ENCODE measurements at regions not wholly inside any gene's neighbourhood (a gene's known extent, or its start where the extent isn't known, plus 50 kb on each side); places are given as distances from the start of the nearest gene placed in this dataset.
A peak's percentile ranks its signal among the peaks of the same experiment; 100 is the strongest.
"Not testable (repeated sequence)": the region's sequence is repeated elsewhere in the genome, so short reads cannot be mapped to it uniquely, and the experiment has no call there.

DNA sequence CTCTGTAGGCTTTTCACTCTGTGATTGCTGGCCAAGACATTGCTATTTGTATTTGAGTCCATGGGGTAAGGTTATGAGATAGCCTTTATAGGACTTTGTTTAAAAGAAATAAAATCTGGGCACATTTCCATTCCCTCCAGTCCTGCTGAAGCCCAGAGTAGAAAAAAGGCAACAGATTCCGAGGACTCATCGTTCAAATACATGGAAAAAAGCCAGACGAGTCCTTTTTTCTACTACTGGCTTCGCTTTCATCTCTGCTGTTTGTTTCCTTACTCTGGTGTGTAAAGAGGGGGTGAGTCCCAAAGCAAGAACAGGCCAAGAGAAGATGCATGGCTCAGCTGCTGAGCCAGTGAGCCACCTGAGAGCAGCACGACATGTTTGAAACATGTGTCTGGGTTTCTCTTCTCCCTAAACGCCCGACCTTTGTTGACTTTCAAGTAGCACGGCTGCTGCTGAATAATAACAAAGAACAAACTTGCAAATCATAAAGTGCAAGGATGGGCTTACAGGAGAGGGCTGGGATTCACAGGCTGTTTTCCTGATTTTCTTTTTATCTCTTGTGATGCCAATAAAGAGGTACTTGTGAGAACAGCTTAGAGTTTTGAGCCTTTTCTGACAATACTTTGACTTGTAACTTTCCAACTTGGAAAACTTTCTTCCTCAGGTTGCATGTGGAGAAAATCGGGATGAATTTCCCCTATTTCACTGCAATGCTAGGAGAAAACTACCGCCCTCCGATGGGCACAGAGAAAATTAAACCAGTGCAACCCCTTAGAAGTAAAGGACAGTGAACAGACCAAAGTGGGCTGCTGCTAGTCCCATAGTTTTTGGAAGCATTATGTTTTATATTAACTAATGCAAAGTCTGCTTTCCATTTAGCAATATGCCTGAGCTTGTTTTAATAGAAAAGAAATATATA lies 195.2 kb upstream of the RAG2 start:
- no peak for DNase-seq

GRCh38 chr11:36791957-36792356 lies 193.9 kb upstream of the RAG2 start:
- no peak for DNase-seq

GRCh38 chr11:36790526-36790925 lies 192.5 kb upstream of the RAG2 start:
- DNase-seq: no peak

DNA sequence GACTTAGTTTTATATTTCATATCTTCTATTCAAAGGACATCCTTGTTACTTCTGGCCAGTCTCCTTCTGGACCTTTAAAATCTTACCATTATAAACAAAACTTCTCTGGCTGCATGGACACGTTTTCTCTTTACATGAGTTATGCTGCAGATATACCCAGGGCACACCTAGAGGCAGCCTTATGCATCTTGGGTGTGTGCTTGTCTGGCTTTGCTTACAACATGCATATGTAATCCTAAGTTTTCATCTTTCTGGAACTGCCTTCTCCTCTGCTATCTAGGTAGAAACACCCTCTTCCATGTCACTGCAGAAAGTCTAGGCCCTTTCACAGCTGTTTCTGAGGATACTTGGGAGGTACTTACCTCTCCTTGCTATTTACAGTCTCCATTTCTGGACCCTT lies 185.8 kb upstream of the RAG2 start:
- DNase-seq: no peak

DNA sequence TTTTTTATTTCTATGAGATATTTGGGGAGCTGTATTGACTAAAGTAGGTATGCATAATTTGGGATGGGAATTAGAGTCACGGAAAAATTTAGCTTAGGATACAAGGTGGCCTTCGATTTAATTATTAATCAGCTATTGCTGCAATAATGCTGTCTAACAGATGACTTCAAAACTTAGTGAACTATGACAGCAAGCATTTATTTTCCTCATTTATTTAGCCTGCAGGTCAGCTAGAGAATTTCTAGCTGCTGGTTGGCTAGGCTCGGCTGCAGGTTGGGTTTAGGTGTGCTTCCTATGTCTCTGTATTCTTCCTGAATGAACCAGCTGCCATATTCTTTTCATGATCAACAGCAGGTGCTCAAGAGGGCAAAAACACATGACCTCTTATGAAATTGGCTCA lies 181.8 kb upstream of the RAG2 start:
- no peak for DNase-seq

DNA sequence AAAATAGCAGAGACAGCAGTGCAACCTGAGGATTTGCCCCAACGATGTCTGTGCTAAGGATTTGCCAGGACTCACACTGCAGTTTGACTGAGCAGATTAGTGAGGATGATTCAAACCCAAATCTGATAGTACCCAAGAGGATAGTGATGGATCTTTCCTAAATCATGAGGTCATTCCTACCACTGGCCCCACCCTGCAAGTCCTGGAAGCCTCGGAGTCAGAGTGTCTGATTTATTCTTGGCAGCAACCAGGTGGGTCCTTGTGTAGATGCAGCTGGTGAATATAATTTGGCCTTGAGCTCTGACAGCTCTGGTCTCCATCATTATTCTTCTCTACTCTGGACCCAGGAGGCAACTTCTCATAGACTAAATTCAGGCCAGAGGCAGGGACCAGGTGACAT lies 179.3 kb upstream of the RAG2 start:
- no peak for DNase-seq

DNA sequence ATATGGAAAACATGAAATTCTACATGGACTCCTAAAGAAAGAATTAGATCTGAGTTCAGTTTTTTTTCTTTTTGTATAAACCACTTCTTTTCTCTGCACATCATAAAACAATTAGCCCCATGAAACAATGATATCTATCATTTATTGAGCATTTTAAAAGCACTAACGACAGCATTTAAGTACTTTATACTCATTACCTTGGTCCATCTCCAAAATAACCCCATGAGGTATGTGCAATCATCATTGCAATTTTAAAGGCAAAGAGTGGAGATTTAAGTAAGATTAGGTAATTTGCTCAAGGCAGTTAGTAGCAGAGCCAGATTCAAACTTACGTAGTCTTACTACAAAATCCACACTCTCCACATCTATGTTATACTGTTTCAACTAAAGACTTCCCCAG lies 177.7 kb upstream of the RAG2 start:
- no peak for DNase-seq

- DNase-seq: no peak
Measured at GRCh38 chr11:36775130-36775529, 177.1 kb upstream of the RAG2 start.

- DNase-seq: no peak
Measured at GRCh38 chr11:36774603-36775002, 176.6 kb upstream of the RAG2 start.

DNA sequence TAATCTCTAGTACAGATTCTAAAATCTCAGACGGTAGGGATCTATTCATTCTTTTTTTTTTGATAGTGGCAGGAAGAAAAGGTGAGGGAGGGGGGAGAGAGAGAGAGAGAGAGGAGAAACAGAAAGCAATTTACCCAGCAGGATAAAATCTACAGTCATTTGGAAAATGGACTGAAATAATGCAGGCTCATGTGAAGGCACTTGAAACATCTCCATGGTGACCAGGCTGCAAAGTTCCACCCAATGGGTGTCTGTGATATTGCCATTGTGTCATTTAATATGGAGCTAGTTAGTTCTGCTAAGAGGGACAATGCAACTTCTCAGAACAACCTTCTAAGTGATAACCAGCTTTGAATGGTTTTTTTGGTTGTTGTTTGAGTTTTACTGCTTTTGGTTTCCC lies 165.2 kb upstream of the RAG2 start:
- no peak for DNase-seq

DNA sequence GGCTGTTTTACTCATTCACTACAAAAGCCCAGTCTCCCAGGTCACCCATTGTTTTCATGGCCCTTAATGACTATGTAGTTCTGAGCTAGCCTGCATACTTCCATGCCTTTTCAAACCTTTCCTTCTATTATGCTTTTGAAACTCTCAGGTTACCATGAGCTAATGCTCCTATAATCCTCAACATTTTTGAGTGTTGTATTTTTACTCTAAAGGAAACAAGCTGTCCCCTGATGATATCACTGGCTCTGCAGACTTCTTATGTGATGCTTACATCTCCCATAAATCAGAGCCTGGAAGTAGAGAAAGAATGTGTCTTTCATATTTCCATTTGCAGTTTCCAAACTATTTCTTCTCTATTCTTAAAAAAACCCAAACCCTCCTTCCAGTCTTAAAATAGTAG lies 159.0 kb upstream of the RAG2 start:
- DNase-seq: no peak

DNA sequence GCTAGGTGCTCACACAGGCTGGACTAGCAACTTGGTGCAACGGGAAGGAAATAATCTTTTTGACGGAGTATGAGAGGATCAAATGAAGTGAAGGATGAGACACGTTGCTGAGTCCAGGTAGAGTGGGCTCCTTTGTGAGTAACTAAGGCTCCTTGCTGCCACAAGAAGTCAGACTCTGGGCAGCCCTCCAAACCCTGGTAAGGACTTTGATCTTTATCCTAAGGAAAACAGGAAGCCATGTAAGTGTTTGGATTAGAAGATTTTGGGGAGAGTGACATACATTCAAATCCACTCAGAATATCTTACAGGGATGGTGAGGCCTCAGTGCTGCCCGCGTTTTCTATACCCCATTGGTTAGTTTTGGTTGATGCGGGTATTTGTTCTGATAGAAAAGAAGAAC lies 155.9 kb upstream of the RAG2 start:
- no peak for DNase-seq

DNA sequence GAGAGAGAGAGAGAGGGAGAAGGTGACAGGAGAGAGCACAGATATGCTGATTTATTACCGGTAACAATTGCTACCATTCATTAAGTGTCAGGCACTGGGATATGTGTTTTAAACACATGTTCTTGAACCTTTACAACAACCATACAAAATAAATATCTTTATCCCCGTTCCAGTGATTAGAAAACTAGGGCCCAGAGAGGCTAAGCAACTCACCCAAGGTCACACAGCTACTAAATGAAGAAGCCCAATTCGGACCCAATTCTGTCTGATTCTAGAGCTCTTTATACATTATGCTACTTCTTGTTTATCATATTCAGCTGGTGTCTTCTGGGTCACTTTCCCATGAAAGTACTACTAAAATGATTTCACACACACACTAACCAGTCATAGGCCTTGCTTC lies 154.0 kb upstream of the RAG2 start:
- DNase-seq: no peak

DNA sequence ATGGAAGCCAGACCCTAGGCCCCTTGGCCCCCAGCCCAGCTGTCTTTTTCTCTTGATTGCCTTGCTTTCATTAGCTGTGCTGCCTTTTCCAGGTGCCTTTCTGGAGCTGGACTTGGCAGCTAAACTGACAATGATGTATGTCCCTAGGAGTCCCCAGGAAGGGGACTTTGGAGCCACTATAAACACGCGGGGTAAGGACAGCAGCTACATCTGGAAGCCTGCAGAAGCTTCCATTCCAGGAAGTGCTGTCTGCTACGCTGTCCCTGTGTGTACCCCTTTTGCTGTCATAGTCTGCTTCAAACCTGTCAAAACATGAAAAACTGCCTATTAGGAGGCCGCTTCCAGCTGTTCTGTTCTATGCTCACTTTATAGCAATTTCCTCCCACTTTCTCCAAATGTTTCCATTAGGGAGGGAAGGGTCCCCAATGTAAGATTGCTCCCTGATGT lies 153.3 kb upstream of the RAG2 start:
- no peak for DNase-seq

GRCh38 chr11:36750349-36750748 lies 152.3 kb upstream of the RAG2 start:
- DNase-seq: no peak

DNA sequence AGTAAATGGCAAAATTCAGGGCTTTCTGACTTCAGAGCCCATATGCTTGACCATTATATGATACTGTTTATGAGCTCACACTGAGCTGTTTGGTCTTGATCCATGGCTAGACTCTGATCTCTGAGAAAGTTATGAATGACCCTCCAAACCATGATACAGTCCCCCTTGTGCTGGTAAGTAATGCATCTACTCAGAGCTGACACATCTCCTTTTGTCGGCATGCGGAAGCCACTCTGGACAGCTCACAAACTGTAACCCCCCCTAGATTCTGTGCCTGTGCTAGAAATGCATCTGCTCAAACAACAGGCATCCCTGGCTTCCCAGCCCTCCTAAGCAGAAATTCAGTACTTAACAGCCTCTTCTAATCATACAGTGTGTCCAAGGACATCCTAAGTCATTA lies 150.8 kb upstream of the RAG2 start:
- no peak for DNase-seq

DNA sequence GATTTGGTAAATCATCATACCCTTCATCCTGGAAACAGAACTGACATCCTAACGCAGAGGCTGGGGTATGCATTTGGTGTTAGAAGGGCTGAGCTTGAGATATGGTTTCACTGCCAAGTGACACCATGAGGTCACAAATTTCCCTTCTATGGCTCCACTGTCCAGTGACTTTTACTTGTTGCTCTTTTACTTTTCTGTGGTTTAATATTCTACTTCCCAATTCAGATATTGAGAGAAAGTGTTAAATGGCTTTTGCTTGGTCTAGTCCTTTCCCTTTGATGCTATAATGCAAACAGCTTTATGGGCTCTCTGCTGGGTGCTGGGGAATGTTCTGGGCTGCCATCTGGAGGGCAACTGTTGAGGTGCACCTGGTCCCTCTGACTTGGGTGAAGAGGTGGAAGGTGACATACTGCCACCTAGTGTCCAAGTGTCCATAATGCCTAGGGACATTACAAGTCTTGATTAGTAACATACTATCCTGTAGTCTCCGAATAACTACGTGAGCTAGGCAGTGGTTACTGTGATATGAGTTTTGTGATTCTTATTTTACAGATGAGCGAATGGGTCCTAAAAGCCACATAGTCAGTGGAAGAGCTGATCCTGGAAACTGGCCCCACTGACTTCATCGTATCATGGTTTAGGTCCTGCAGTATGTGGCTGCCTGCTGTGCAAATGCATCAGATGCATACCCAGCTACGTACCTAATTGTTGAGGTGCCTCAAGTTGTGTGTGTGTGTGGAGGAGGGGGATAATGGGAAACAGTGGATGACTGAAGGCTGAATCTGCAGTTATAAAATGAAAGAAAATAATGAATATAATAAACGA lies 149.1 kb upstream of the RAG2 start:
- DNase-seq: peak; percentile 82

- DNase-seq: peak; percentile 21
Measured at GRCh38 chr11:36744375-36745168, 146.5 kb upstream of the RAG2 start.

DNA sequence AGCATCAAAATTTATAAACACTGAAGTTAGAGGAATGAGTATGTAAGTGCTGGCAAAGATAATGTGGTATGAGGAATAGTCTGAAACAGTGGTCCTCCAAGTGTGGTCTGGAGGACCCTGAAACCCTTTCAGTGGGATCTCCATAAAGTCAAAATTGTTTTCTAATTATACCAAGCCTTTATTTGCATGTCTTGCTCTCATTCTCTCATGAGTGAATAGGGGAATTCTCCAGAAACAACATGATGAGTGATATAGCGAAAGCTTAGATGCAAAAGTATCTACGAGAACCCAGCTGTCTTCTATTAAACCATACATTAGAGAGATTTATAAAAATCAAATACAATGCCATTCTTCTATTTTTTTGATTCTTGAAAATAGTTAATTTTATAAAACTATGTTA lies 145.0 kb upstream of the RAG2 start:
- no peak for DNase-seq

- DNase-seq: no peak
Measured at GRCh38 chr11:36741515-36741914, 143.5 kb upstream of the RAG2 start.

DNA sequence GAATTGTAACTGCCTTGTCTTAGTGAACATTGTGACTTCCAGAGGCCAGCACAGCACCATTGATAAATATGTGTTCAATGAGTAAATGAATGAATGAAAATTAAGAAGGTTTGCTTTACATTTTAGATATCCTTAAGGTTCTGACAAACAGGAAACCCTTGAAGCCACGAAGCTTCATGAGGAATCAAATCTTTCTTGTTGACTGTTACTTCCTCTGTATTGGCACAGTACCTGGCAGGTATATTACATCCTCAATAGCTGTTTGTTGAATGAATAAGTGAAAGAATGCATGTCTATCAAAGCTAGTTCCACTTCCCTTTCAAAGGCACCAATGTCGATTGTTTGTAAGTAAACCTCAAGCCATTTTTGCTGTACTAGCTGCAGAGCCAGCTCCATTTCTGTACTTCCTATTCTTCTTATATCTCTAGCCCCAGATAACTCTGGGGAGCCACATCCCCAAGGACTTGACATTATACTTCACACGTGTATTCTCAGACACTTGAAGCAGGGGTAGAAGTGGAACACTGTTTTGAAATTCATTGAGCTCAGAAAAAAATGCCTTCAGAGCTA lies 140.3 kb upstream of the RAG2 start:
- no peak for DNase-seq

GRCh38 chr11:36736103-36736502 lies 138.1 kb upstream of the RAG2 start:
- DNase-seq: no peak

DNA sequence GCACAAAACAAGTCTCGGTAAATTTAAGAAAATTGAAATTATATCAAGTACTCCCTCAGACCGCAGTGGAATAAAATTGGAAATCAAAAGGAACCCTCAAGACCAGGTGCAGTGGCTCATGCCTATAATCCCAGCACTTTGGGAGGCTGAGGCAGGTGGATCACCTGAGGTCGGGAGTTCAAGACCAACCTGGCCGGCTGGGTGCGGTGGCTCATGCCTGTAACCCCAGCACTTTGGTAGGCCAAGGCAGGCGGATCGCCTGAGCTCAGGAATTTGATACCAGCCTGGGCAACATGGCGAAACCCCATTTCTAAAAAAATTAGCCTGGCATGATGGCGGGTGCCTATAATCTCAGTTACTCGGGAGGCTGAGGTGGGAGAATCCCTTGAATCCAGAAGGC lies 135.7 kb upstream of the RAG2 start:
- DNase-seq: not testable (repeated sequence)

Data from NCI-H1092 (cell line).